CD14-positive monocyte (primary cell): ENCODE measurements at regions not wholly inside any gene's neighbourhood (a gene's known extent, or its start where the extent isn't known, plus 50 kb on each side); places are given as distances from the start of the nearest gene placed in this dataset.

ENCODE experiments used
- DNase-seq, 3 donors: peaks; one replicate each; pipeline ENCODE4 v3.0.0-alpha.2; 2011 to 2022
- H2AFZ ChIP-seq: 2 replicates; pipeline ENCODE4 v1.6.0; 2012; ENCODE audit warnings: mild to moderate bottlenecking, low read depth, low read length, inconsistent platforms; ENCODE audit not compliant: insufficient read depth, poor library complexity, severe bottlenecking
- H3K27ac ChIP-seq, 2 donors: 1 replicate in 1 of 2; 2 replicates in 1 of 2; pipeline ENCODE4 v1.5.1; 2012 to 2013; ENCODE audit warnings: low read length in 2 of 2, control low read depth in 1 of 2, inconsistent platforms in 1 of 2, low read depth in 1 of 2, mild to moderate bottlenecking in 1 of 2
- H3K27me3 ChIP-seq, 2 donors: one replicate each; pipeline versions ENCODE4 v1.6.0 to v1.6.1; 2011 to 2013; ENCODE audit warnings: low read length in 2 of 2; ENCODE audit not compliant: control insufficient read depth in 2 of 2, insufficient read depth in 2 of 2
- H3K36me3 ChIP-seq, 2 donors: replicated peaks in 1 of 2; 1 replicate in 1 of 2; 2 replicates in 1 of 2; pipeline versions ENCODE4 v1.5.1 to v1.6.1; 2012 to 2013; ENCODE audit warnings: low read length in 2 of 2, control low read depth in 1 of 2, inconsistent platforms in 1 of 2, mild to moderate bottlenecking in 1 of 2; ENCODE audit not compliant: insufficient read depth in 2 of 2, control insufficient read depth in 1 of 2
- H3K4me1 ChIP-seq, 2 donors: 1 replicate in 1 of 2; 2 replicates in 1 of 2; pipeline versions ENCODE4 v1.5.1 to v1.6.1; 2012 to 2013; ENCODE audit warnings: low read length in 2 of 2, control low read depth in 1 of 2, inconsistent platforms in 1 of 2, mild to moderate bottlenecking in 1 of 2, moderate library complexity in 1 of 2; ENCODE audit not compliant: insufficient read depth in 2 of 2, control insufficient read depth in 1 of 2
- H3K4me2 ChIP-seq: replicated peaks from 2 replicates; pipeline ENCODE3; 2012; ENCODE audit warnings: low read length, moderate library complexity, mild to moderate bottlenecking; ENCODE audit not compliant: poor library complexity, severe bottlenecking; ENCODE audit errors: extremely low read depth
- H3K4me3 ChIP-seq, 3 experiments: fragments of 200-600 bp in 1 of 3; sonication (generic) in 1 of 3; replicated peaks in 1 of 3; 1 replicate in 2 of 3; 2 replicates in 1 of 3; pipeline ENCODE4 v1.5.1; 2011 to 2013; ENCODE audit warnings: low read length in 3 of 3, mild to moderate bottlenecking in 3 of 3, control low read depth in 2 of 3, low read depth in 2 of 3, inconsistent platforms in 1 of 3, moderate library complexity in 1 of 3
- H3K79me2 ChIP-seq: 2 replicates; pipeline ENCODE4 v1.6.0; 2012; ENCODE audit warnings: mild to moderate bottlenecking, control low read depth, inconsistent platforms, low read length, moderate library complexity; ENCODE audit not compliant: insufficient read depth
- H3K9ac ChIP-seq: 2 replicates; pipeline ENCODE4 v1.6.0; 2017; ENCODE audit warnings: low read length, mild to moderate bottlenecking; ENCODE audit not compliant: insufficient read depth, poor library complexity, severe bottlenecking
- H3K9me3 ChIP-seq, 2 donors: replicated peaks in 1 of 2; 1 replicate in 1 of 2; 2 replicates in 1 of 2; pipeline versions ENCODE4 v1.5.1 to v1.6.1; 2012 to 2013; ENCODE audit warnings: low read length in 2 of 2, control low read depth in 1 of 2; ENCODE audit not compliant: control insufficient read depth in 1 of 2, insufficient read depth in 1 of 2
- H4K20me1 ChIP-seq: 2 replicates; pipeline ENCODE4 v1.6.0; 2012; ENCODE audit warnings: mild to moderate bottlenecking, low read length, control low read depth, moderate library complexity; ENCODE audit not compliant: insufficient read depth
- H3K27ac Mint-ChIP-seq, 7 donors: one replicate each; pipeline ENCODE4 v1.8.0; 2020; ENCODE audit warnings: mild to moderate bottlenecking in 7 of 7, mixed read lengths in 7 of 7, moderate library complexity in 6 of 7, inconsistent platforms in 2 of 7
- H3K27me3 Mint-ChIP-seq, 3 donors: one replicate each; pipeline ENCODE4 v1.8.0; 2021 to 2022; ENCODE audit warnings: low read depth in 3 of 3, mild to moderate bottlenecking in 3 of 3, mixed read lengths in 3 of 3, moderate library complexity in 3 of 3, inconsistent platforms in 1 of 3
- H3K36me3 Mint-ChIP-seq, 2 donors: one replicate each; pipeline ENCODE4 v1.8.0; 2020; ENCODE audit warnings: mixed read lengths in 2 of 2, inconsistent platforms in 1 of 2, mild to moderate bottlenecking in 1 of 2
- H3K4me1 Mint-ChIP-seq: one replicate; pipeline ENCODE4 v1.8.0; 2020; ENCODE audit warnings: mild to moderate bottlenecking, mixed read lengths
- H3K4me3 Mint-ChIP-seq, 2 donors: one replicate each; pipeline ENCODE4 v1.8.0; 2020; ENCODE audit warnings: mild to moderate bottlenecking in 2 of 2, mixed read lengths in 2 of 2, moderate library complexity in 1 of 2
- H3K9me3 Mint-ChIP-seq, 7 donors: one replicate each; pipeline ENCODE4 v1.8.0; 2020 to 2022; ENCODE audit warnings: mixed read lengths in 7 of 7, mild to moderate bottlenecking in 6 of 7, moderate library complexity in 6 of 7, inconsistent platforms in 2 of 7
- WGBS: methylation state at CpG from one replicate; pipeline ENCODE4 v1.1.5; 2013; ENCODE audit warnings: missing lambda C conversion rate; ENCODE audit not compliant: insufficient coverage; 5-methylcytosine and 5-hydroxymethylcytosine counted together
- intact Hi-C, 2 donors: fragments of 100-400 bp; cut with micrococcal nuclease; formaldehyde crosslinking; loops; one replicate each; pipeline versions ENCODE4 v1.15.0 to v1.15.1; 2023
- TF ChIP-seq, protein P1 (sequence below): fragments of 200-600 bp; IDR thresholded peaks from one replicate; pipeline ENCODE4 v1.8.0; 2022; ENCODE audit warnings: antibody characterized with exemption, mild to moderate bottlenecking

DNA sequence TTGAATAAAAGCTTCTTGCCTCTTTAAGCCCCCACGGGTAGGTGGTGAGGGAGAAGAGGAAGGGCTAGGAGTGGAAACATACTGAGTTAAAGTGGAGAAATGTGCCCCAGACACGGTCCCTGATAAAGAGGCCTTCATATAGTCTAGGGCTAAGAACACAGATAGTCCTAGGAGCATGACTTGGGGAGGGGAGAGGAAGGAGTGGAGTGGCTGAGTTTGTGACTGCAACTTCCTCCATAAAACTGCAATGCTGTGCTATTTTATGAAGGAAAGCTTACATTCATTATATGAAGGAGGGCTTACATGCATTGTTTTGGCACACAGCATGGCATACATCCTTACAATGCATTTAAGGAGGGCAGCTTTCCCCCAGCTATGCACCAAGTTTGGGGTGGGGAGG, 1129.4 kb upstream of the LRRTM3 start:
- Histone ChIP-seq H2AFZ (no peak overlapping the region), H3K4me1 (no peaks in the 10 kb centered on the region), H3K4me3 (no peak overlapping the region), H3K79me2 (no peaks in the 10 kb centered on the region), H3K36me3 (no peaks in the 10 kb centered on the region), H3K27ac (no peak overlapping the region), H3K27me3 (no peaks in the 10 kb centered on the region), H3K9me3 (peaks cover 0 to 4% of the 10 kb centered on the region in 2 donors), H3K9ac (no peak overlapping the region), H4K20me1 (no peaks in the 10 kb centered on the region), H3K4me2 (no peak overlapping the region)
- H3K4me1 Mint-ChIP-seq: no peaks in the 10 kb centered on the region
- intact Hi-C loops: no loop called here
- WGBS: 28% methylated on average over 2 of the region's 2 CpGs
- H3K27me3 Mint-ChIP-seq: no peaks in the 10 kb centered on the region
- no peak for DNase-seq
- no peak overlapping the region for H3K27ac Mint-ChIP-seq
- TF ChIP-seq, protein P1, sequence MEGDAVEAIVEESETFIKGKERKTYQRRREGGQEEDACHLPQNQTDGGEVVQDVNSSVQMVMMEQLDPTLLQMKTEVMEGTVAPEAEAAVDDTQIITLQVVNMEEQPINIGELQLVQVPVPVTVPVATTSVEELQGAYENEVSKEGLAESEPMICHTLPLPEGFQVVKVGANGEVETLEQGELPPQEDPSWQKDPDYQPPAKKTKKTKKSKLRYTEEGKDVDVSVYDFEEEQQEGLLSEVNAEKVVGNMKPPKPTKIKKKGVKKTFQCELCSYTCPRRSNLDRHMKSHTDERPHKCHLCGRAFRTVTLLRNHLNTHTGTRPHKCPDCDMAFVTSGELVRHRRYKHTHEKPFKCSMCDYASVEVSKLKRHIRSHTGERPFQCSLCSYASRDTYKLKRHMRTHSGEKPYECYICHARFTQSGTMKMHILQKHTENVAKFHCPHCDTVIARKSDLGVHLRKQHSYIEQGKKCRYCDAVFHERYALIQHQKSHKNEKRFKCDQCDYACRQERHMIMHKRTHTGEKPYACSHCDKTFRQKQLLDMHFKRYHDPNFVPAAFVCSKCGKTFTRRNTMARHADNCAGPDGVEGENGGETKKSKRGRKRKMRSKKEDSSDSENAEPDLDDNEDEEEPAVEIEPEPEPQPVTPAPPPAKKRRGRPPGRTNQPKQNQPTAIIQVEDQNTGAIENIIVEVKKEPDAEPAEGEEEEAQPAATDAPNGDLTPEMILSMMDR: no peak
- no peak overlapping the region for H3K4me3 Mint-ChIP-seq
- peaks cover 0 to 13% (median 4%) of the 10 kb centered on the region in 7 donors for H3K9me3 Mint-ChIP-seq
- no peaks in the 10 kb centered on the region for H3K36me3 Mint-ChIP-seq

DNA sequence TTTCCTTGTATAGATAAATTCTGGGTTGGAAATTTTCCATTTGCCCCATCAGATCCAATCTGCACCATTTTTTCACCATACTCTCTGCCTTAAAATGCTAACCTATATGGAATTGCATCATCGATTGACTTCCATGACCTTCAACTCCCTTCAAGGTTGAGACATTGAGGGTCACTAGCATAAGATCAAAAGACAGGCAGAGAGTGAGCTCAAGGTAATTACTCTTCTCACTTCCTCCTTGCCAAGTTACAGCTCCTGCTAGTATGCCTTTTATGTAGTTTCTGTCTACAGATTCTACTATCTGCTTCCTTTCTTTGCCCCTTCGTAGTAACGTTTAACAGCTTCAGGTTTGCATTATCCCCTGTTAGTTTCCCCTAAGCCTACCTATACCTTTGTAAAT, 1127.7 kb upstream of the LRRTM3 start:
- H3K4me1 Mint-ChIP-seq: no peaks in the 10 kb centered on the region
- Histone ChIP-seq H3K79me2 (no peaks in the 10 kb centered on the region), H3K9me3 (peaks cover 0 to 4% of the 10 kb centered on the region in 2 donors), H3K9ac (no peak overlapping the region), H3K27me3 (no peaks in the 10 kb centered on the region), H3K36me3 (no peaks in the 10 kb centered on the region), H3K4me1 (no peaks in the 10 kb centered on the region), H2AFZ (no peak overlapping the region), H4K20me1 (no peaks in the 10 kb centered on the region), H3K4me3 (no peak overlapping the region), H3K27ac (no peak overlapping the region), H3K4me2 (no peak overlapping the region)
- H3K9me3 Mint-ChIP-seq: peaks cover 0 to 11% (median 4%) of the 10 kb centered on the region in 7 donors
- no peaks in the 10 kb centered on the region for H3K36me3 Mint-ChIP-seq
- H3K4me3 Mint-ChIP-seq: no peak overlapping the region
- no peak for DNase-seq
- peaks cover 0 to 1% (median 0%) of the 10 kb centered on the region in 3 donors for H3K27me3 Mint-ChIP-seq
- no peak overlapping the region for H3K27ac Mint-ChIP-seq
- TF ChIP-seq, protein P1: no peak
- WGBS: 100% methylated on average over 2 of the region's 3 CpGs
- intact Hi-C loops: no loop called here
